NCI-H748 (cell line): ENCODE measurements at regions not wholly inside any gene's neighbourhood (a gene's known extent, or its start where the extent isn't known, plus 50 kb on each side); places are given as distances from the start of the nearest gene placed in this dataset.
"Not testable (repeated sequence)": the region's sequence is repeated elsewhere in the genome, so short reads cannot be mapped to it uniquely, and the experiment has no call there.

ENCODE experiments used
- DNase-seq: peaks from one replicate; lab custom pipeline; 2025; ENCODE audit not compliant: unreplicated experiment; lab: John Stamatoyannopoulos, UW

- no peak for DNase-seq
Measured at GRCh38 chr11:116345575-116345974, 427.2 kb downstream of the BUD13 start.

- DNase-seq = no peak
Measured at GRCh38 chr11:116344601-116345000, 428.2 kb downstream of the BUD13 start.

GRCh38 chr11:116343270-116343669 is 429.5 kb downstream of the BUD13 start:
- DNase-seq = no peak

GRCh38 chr11:116342148-116342547 is 430.6 kb downstream of the BUD13 start:
- DNase-seq = no peak

- DNase-seq = no peak
Measured at GRCh38 chr11:116339306-116340098, 433.3 kb downstream of the BUD13 start.

- DNase-seq = not testable (repeated sequence)
Measured at GRCh38 chr11:116338500-116338899, 434.3 kb downstream of the BUD13 start.

GRCh38 chr11:116336540-116336939 is 436.2 kb downstream of the BUD13 start:
- DNase-seq = peak; percentile 12

GRCh38 chr11:116335891-116336290 is 436.9 kb downstream of the BUD13 start:
- DNase-seq = no peak

GRCh38 chr11:116335078-116335477 is 437.7 kb downstream of the BUD13 start:
- DNase-seq = no peak

- DNase-seq = no peak
Measured at GRCh38 chr11:116334596-116334995, 438.2 kb downstream of the BUD13 start.

GRCh38 chr11:116333001-116333535 is 439.7 kb downstream of the BUD13 start:
- no peak for DNase-seq

GRCh38 chr11:116332391-116332790 is 440.4 kb downstream of the BUD13 start:
- no peak for DNase-seq

- DNase-seq = no peak
Measured at GRCh38 chr11:116331381-116331780, 441.4 kb downstream of the BUD13 start.

- no peak for DNase-seq
Measured at GRCh38 chr11:116330439-116331185, 442.2 kb downstream of the BUD13 start.

- DNase-seq = no peak
Measured at GRCh38 chr11:116329354-116330090, 443.3 kb downstream of the BUD13 start.

GRCh38 chr11:116328851-116329250 is 443.9 kb downstream of the BUD13 start:
- no peak for DNase-seq

- no peak for DNase-seq
Measured at GRCh38 chr11:116328391-116328790, 444.4 kb downstream of the BUD13 start.

GRCh38 chr11:116326146-116326545 is 446.6 kb downstream of the BUD13 start:
- no peak for DNase-seq

- no peak for DNase-seq
Measured at GRCh38 chr11:116325247-116325646, 447.5 kb downstream of the BUD13 start.

- DNase-seq = not testable (repeated sequence)
Measured at GRCh38 chr11:116324077-116324476, 448.7 kb downstream of the BUD13 start.

GRCh38 chr11:116317212-116317611 is 455.6 kb downstream of the BUD13 start:
- no peak for DNase-seq
